ENCODE measurements at regions not wholly inside any gene's neighbourhood (a gene's known extent, or its start where the extent isn't known, plus 50 kb on each side); places are given as distances from the start of the nearest gene placed in this dataset.

GRCh38 chr4:20368926-20369325, 117.2 kb downstream of the SLIT2 start:
- Histone ChIP-seq H3K4me3 (ENCODE audit: low read depth in 1 of 2, low read length in 2 of 2) (no peak overlapping the region), H3K36me3 (ENCODE audit: control insufficient read depth in 2 of 2, insufficient read depth in 2 of 2, low read length in 1 of 2) (no peaks in the 10 kb centered on the region), H3K9me3 (ENCODE audit: control insufficient read depth in 2 of 2, insufficient read depth in 1 of 2, low read depth in 1 of 2, low read length in 1 of 2) (no peaks in the 10 kb centered on the region), H3K4me1 (ENCODE audit: control insufficient read depth in 2 of 2, insufficient read depth in 2 of 2, low read length in 1 of 2) (no peaks in the 10 kb centered on the region), H3K27ac (ENCODE audit: low read depth in 2 of 2, low read length in 1 of 2) (no peak overlapping the region), H3K27me3 (ENCODE audit: control insufficient read depth in 1 of 2, insufficient read depth in 2 of 2, low read length in 2 of 2) (no peaks in the 10 kb centered on the region)
- 65 to 69% methylated on average over 1 of the region's 1 CpG for WGBS, 2 donors

DNA sequence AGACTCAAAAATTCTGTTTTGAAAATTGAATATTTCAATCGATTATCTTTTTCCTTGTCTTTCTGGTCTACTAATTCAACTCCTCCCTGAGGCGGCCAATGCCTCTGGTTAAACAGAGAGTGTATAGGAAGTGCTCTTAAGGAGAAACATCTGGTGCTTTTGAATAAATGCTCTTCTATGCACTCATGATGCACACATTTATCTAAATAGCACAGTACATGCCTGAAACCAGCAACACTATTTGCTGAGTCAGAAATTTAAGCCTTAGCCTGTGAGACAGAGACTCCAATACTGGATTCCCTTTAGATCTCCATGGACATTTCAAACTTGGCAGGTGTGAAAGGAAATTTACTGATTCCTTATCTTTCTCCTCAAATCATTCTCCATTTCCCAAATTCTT, 118.6 kb downstream of the SLIT2 start:
- H3K4me3 ChIP-seq (ENCODE audit: low read depth in 1 of 2, low read length in 2 of 2): no peak overlapping the region
- no peaks in the 10 kb centered on the region for H3K27me3 ChIP-seq (ENCODE audit: control insufficient read depth in 1 of 2, insufficient read depth in 2 of 2, low read length in 2 of 2)
- no peaks in the 10 kb centered on the region for H3K9me3 ChIP-seq (ENCODE audit: control insufficient read depth in 2 of 2, insufficient read depth in 1 of 2, low read depth in 1 of 2, low read length in 1 of 2)
- H3K27ac ChIP-seq (ENCODE audit: low read depth in 2 of 2, low read length in 1 of 2): no peak overlapping the region
- H3K4me1 ChIP-seq (ENCODE audit: control insufficient read depth in 2 of 2, insufficient read depth in 2 of 2, low read length in 1 of 2): no peaks in the 10 kb centered on the region
- H3K36me3 ChIP-seq (ENCODE audit: control insufficient read depth in 2 of 2, insufficient read depth in 2 of 2, low read length in 1 of 2): no peaks in the 10 kb centered on the region
- 81 to 87% methylated on average over 2 of the region's 2 CpGs for WGBS, 2 donors

- WGBS, 2 donors: 70 to 71% methylated on average over 2 of the region's 2 CpGs
- H3K27me3 ChIP-seq (ENCODE audit: control insufficient read depth in 1 of 2, insufficient read depth in 2 of 2, low read length in 2 of 2): no peaks in the 10 kb centered on the region
- H3K4me1 ChIP-seq (ENCODE audit: control insufficient read depth in 2 of 2, insufficient read depth in 2 of 2, low read length in 1 of 2): no peaks in the 10 kb centered on the region
- no peak overlapping the region for H3K27ac ChIP-seq (ENCODE audit: low read depth in 2 of 2, low read length in 1 of 2)
- H3K4me3 ChIP-seq (ENCODE audit: low read depth in 1 of 2, low read length in 2 of 2): no peak overlapping the region
- no peaks in the 10 kb centered on the region for H3K9me3 ChIP-seq (ENCODE audit: control insufficient read depth in 2 of 2, insufficient read depth in 1 of 2, low read depth in 1 of 2, low read length in 1 of 2)
- no peaks in the 10 kb centered on the region for H3K36me3 ChIP-seq (ENCODE audit: control insufficient read depth in 2 of 2, insufficient read depth in 2 of 2, low read length in 1 of 2)
Measured at GRCh38 chr4:20376070-20376469, 124.4 kb downstream of the SLIT2 start.

GRCh38 chr4:20378181-20378580, 126.5 kb downstream of the SLIT2 start:
- Histone ChIP-seq H3K27me3 (ENCODE audit: control insufficient read depth in 1 of 2, insufficient read depth in 2 of 2, low read length in 2 of 2) (no peaks in the 10 kb centered on the region), H3K9me3 (ENCODE audit: control insufficient read depth in 2 of 2, insufficient read depth in 1 of 2, low read depth in 1 of 2, low read length in 1 of 2) (no peaks in the 10 kb centered on the region), H3K4me3 (ENCODE audit: low read depth in 1 of 2, low read length in 2 of 2) (no peak overlapping the region), H3K4me1 (ENCODE audit: control insufficient read depth in 2 of 2, insufficient read depth in 2 of 2, low read length in 1 of 2) (no peaks in the 10 kb centered on the region), H3K27ac (ENCODE audit: low read depth in 2 of 2, low read length in 1 of 2) (no peak overlapping the region), H3K36me3 (ENCODE audit: control insufficient read depth in 2 of 2, insufficient read depth in 2 of 2, low read length in 1 of 2) (no peaks in the 10 kb centered on the region)
- 65 to 74% methylated on average over 1 of the region's 1 CpG for WGBS, 2 donors

- WGBS, 2 donors: 95 to 96% methylated on average over 9 of the region's 9 CpGs
- Histone ChIP-seq H3K9me3 (ENCODE audit: control insufficient read depth in 2 of 2, insufficient read depth in 1 of 2, low read depth in 1 of 2, low read length in 1 of 2) (no peaks in the 10 kb centered on the region), H3K27me3 (ENCODE audit: control insufficient read depth in 1 of 2, insufficient read depth in 2 of 2, low read length in 2 of 2) (no peaks in the 10 kb centered on the region), H3K4me3 (ENCODE audit: low read depth in 1 of 2, low read length in 2 of 2) (no peak overlapping the region), H3K4me1 (ENCODE audit: control insufficient read depth in 2 of 2, insufficient read depth in 2 of 2, low read length in 1 of 2) (no peaks in the 10 kb centered on the region), H3K27ac (ENCODE audit: low read depth in 2 of 2, low read length in 1 of 2) (no peak overlapping the region), H3K36me3 (ENCODE audit: control insufficient read depth in 2 of 2, insufficient read depth in 2 of 2, low read length in 1 of 2) (no peaks in the 10 kb centered on the region)
Measured at GRCh38 chr4:20381005-20381404, 129.3 kb downstream of the SLIT2 start.

GRCh38 chr4:20383283-20383682, 131.6 kb downstream of the SLIT2 start:
- no peaks in the 10 kb centered on the region for H3K9me3 ChIP-seq (ENCODE audit: control insufficient read depth in 2 of 2, insufficient read depth in 1 of 2, low read depth in 1 of 2, low read length in 1 of 2)
- H3K4me1 ChIP-seq (ENCODE audit: control insufficient read depth in 2 of 2, insufficient read depth in 2 of 2, low read length in 1 of 2): no peaks in the 10 kb centered on the region
- H3K36me3 ChIP-seq (ENCODE audit: control insufficient read depth in 2 of 2, insufficient read depth in 2 of 2, low read length in 1 of 2): no peaks in the 10 kb centered on the region
- no peak overlapping the region for H3K4me3 ChIP-seq (ENCODE audit: low read depth in 1 of 2, low read length in 2 of 2)
- H3K27me3 ChIP-seq (ENCODE audit: control insufficient read depth in 1 of 2, insufficient read depth in 2 of 2, low read length in 2 of 2): no peaks in the 10 kb centered on the region
- H3K27ac ChIP-seq (ENCODE audit: low read depth in 2 of 2, low read length in 1 of 2): no peak overlapping the region

GRCh38 chr4:20383969-20384368, 132.3 kb downstream of the SLIT2 start:
- Histone ChIP-seq H3K4me1 (ENCODE audit: control insufficient read depth in 2 of 2, insufficient read depth in 2 of 2, low read length in 1 of 2) (no peaks in the 10 kb centered on the region), H3K4me3 (ENCODE audit: low read depth in 1 of 2, low read length in 2 of 2) (no peak overlapping the region), H3K36me3 (ENCODE audit: control insufficient read depth in 2 of 2, insufficient read depth in 2 of 2, low read length in 1 of 2) (no peaks in the 10 kb centered on the region), H3K27ac (ENCODE audit: low read depth in 2 of 2, low read length in 1 of 2) (no peak overlapping the region), H3K9me3 (ENCODE audit: control insufficient read depth in 2 of 2, insufficient read depth in 1 of 2, low read depth in 1 of 2, low read length in 1 of 2) (no peaks in the 10 kb centered on the region), H3K27me3 (ENCODE audit: control insufficient read depth in 1 of 2, insufficient read depth in 2 of 2, low read length in 2 of 2) (no peaks in the 10 kb centered on the region)

GRCh38 chr4:20384456-20384855, 132.8 kb downstream of the SLIT2 start:
- 46 to 61% methylated on average over 5 of the region's 5 CpGs for WGBS, 2 donors
- no peaks in the 10 kb centered on the region for H3K36me3 ChIP-seq (ENCODE audit: control insufficient read depth in 2 of 2, insufficient read depth in 2 of 2, low read length in 1 of 2)
- H3K9me3 ChIP-seq (ENCODE audit: control insufficient read depth in 2 of 2, insufficient read depth in 1 of 2, low read depth in 1 of 2, low read length in 1 of 2): no peaks in the 10 kb centered on the region
- no peaks in the 10 kb centered on the region for H3K27me3 ChIP-seq (ENCODE audit: control insufficient read depth in 1 of 2, insufficient read depth in 2 of 2, low read length in 2 of 2)
- no peaks in the 10 kb centered on the region for H3K4me1 ChIP-seq (ENCODE audit: control insufficient read depth in 2 of 2, insufficient read depth in 2 of 2, low read length in 1 of 2)
- no peak overlapping the region for H3K4me3 ChIP-seq (ENCODE audit: low read depth in 1 of 2, low read length in 2 of 2)
- H3K27ac ChIP-seq (ENCODE audit: low read depth in 2 of 2, low read length in 1 of 2): no peak overlapping the region

- no peaks in the 10 kb centered on the region for H3K36me3 ChIP-seq (ENCODE audit: control insufficient read depth in 2 of 2, insufficient read depth in 2 of 2, low read length in 1 of 2)
- H3K4me3 ChIP-seq (ENCODE audit: low read depth in 1 of 2, low read length in 2 of 2): no peak overlapping the region
- H3K27ac ChIP-seq (ENCODE audit: low read depth in 2 of 2, low read length in 1 of 2): no peak overlapping the region
- H3K9me3 ChIP-seq (ENCODE audit: control insufficient read depth in 2 of 2, insufficient read depth in 1 of 2, low read depth in 1 of 2, low read length in 1 of 2): no peaks in the 10 kb centered on the region
- 78 to 82% methylated on average over 2 of the region's 2 CpGs for WGBS, 2 donors
- H3K4me1 ChIP-seq (ENCODE audit: control insufficient read depth in 2 of 2, insufficient read depth in 2 of 2, low read length in 1 of 2): no peaks in the 10 kb centered on the region
- no peaks in the 10 kb centered on the region for H3K27me3 ChIP-seq (ENCODE audit: control insufficient read depth in 1 of 2, insufficient read depth in 2 of 2, low read length in 2 of 2)
Measured at GRCh38 chr4:20386001-20386740, 134.5 kb downstream of the SLIT2 start.

GRCh38 chr4:20386906-20387305, 135.2 kb downstream of the SLIT2 start:
- 89 to 92% methylated on average over 5 of the region's 5 CpGs for WGBS, 2 donors
- Histone ChIP-seq H3K27me3 (ENCODE audit: control insufficient read depth in 1 of 2, insufficient read depth in 2 of 2, low read length in 2 of 2) (no peaks in the 10 kb centered on the region), H3K36me3 (ENCODE audit: control insufficient read depth in 2 of 2, insufficient read depth in 2 of 2, low read length in 1 of 2) (no peaks in the 10 kb centered on the region), H3K9me3 (ENCODE audit: control insufficient read depth in 2 of 2, insufficient read depth in 1 of 2, low read depth in 1 of 2, low read length in 1 of 2) (no peaks in the 10 kb centered on the region), H3K27ac (ENCODE audit: low read depth in 2 of 2, low read length in 1 of 2) (no peak overlapping the region), H3K4me1 (ENCODE audit: control insufficient read depth in 2 of 2, insufficient read depth in 2 of 2, low read length in 1 of 2) (no peaks in the 10 kb centered on the region), H3K4me3 (ENCODE audit: low read depth in 1 of 2, low read length in 2 of 2) (no peak overlapping the region)
